ENCODE measurements at regions not wholly inside any gene's neighbourhood (a gene's known extent, or its start where the extent isn't known, plus 50 kb on each side); places are given as distances from the start of the nearest gene placed in this dataset.

DNA sequence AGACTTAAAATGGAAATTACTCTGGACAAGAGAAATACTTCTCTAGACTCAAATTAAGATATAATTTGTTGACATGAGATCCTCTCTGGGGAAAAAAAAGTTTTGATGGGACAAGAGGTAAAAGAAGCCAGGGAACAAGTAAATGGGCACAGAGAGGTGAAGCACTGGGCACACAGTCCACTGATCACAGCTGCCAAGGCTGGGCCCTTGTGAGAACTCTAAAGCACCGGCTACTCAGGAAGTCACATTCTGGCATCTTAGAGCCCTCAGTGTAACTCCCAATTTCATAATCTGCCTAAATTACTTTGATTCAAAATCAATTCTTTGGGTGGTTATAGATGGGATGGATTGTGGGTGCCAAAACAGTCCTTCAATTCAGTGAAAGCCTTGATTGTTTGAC lies 123.2 kb upstream of the CACNA2D1 start:
- TF ChIP-seq, protein P1, sequence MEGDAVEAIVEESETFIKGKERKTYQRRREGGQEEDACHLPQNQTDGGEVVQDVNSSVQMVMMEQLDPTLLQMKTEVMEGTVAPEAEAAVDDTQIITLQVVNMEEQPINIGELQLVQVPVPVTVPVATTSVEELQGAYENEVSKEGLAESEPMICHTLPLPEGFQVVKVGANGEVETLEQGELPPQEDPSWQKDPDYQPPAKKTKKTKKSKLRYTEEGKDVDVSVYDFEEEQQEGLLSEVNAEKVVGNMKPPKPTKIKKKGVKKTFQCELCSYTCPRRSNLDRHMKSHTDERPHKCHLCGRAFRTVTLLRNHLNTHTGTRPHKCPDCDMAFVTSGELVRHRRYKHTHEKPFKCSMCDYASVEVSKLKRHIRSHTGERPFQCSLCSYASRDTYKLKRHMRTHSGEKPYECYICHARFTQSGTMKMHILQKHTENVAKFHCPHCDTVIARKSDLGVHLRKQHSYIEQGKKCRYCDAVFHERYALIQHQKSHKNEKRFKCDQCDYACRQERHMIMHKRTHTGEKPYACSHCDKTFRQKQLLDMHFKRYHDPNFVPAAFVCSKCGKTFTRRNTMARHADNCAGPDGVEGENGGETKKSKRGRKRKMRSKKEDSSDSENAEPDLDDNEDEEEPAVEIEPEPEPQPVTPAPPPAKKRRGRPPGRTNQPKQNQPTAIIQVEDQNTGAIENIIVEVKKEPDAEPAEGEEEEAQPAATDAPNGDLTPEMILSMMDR (IDR thresholded peaks at IDR 0.05; ENCODE audit: insufficient read depth, low read depth, low read length) = no peak
- no peak for TF ChIP-seq EZH2 (IDR thresholded peaks at IDR 0.05; ENCODE audit: insufficient read depth, low read length)
